AG09309 (cell line): ENCODE measurements at regions not wholly inside any gene's neighbourhood (a gene's known extent, or its start where the extent isn't known, plus 50 kb on each side); places are given as distances from the start of the nearest gene placed in this dataset.

ENCODE experiments used
- DNase-seq: peaks from one replicate; pipeline ENCODE4 v3.0.0-alpha.2; 2010; ENCODE audit warnings: low read depth
- H3K4me3 ChIP-seq: 2 replicates; pipeline ENCODE4 v1.5.1; 2011; ENCODE audit warnings: mild to moderate bottlenecking, low read depth, low read length, moderate library complexity; ENCODE audit not compliant: control insufficient read depth
- TF ChIP-seq, protein P1 (sequence below): IDR thresholded peaks from 2 replicates; pipeline ENCODE4 v1.5.1; 2011; ENCODE audit warnings: mild to moderate bottlenecking, low read depth, low read length, inconsistent platforms; ENCODE audit not compliant: insufficient read depth, control insufficient read depth; ENCODE audit errors: missing control alignments

- TF ChIP-seq, protein P1, sequence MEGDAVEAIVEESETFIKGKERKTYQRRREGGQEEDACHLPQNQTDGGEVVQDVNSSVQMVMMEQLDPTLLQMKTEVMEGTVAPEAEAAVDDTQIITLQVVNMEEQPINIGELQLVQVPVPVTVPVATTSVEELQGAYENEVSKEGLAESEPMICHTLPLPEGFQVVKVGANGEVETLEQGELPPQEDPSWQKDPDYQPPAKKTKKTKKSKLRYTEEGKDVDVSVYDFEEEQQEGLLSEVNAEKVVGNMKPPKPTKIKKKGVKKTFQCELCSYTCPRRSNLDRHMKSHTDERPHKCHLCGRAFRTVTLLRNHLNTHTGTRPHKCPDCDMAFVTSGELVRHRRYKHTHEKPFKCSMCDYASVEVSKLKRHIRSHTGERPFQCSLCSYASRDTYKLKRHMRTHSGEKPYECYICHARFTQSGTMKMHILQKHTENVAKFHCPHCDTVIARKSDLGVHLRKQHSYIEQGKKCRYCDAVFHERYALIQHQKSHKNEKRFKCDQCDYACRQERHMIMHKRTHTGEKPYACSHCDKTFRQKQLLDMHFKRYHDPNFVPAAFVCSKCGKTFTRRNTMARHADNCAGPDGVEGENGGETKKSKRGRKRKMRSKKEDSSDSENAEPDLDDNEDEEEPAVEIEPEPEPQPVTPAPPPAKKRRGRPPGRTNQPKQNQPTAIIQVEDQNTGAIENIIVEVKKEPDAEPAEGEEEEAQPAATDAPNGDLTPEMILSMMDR: no peak
- no peak overlapping the region for H3K4me3 ChIP-seq
- DNase-seq: no peak
These were observed 180.8 kb downstream of the LURAP1L start for GRCh38 chr9:12955510-12956163.

- no peak overlapping the region for H3K4me3 ChIP-seq
- TF ChIP-seq, protein P1: no peak
- DNase-seq: no peak
These were observed 181.4 kb downstream of the LURAP1L start for GRCh38 chr9:12956261-12956660.

DNA sequence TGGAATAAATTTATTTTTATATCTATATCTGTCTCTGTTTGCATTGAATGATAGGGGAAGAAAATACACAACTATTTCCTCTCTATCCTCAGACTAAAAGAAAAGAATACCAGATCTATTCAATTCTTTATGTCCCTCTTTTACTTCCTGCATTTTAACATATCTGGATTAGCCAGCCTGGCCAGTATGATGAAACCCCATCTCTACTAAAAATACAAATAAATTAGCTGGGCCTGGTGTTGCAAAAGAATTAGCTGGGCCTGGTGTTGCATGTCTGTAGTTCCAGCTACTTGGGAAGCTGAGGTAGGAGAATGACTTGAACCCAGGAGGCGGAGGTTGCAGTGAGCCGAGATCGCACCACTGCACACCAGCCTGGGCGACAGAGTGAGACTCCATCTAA is 182.0 kb downstream of the LURAP1L start:
- TF ChIP-seq, protein P1: no peak
- no peak for DNase-seq
- H3K4me3 ChIP-seq: no peak overlapping the region

GRCh38 chr9:12958279-12958678 is 183.5 kb downstream of the LURAP1L start:
- DNase-seq: no peak
- H3K4me3 ChIP-seq: no peak overlapping the region
- TF ChIP-seq, protein P1: no peak

DNA sequence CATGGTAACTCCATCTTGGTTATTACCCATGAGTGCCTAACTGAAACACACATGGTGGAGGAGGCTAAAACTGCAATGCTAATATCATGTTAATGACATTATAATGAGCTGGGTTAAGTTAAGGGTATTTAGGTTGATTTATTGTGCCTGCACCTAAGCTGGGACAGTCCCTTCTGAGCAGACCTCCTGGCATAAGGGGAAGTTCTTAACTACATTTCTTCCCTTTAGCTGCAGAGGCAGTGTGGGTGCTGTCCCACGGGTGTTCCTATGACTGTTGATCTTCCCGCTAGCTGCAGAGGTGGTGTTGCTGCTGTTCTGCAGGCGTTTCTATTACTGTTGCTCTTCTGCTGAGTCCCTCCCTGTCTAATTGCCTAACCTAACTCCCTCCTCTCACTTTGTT is 183.9 kb downstream of the LURAP1L start:
- H3K4me3 ChIP-seq: no peak overlapping the region
- TF ChIP-seq, protein P1: no peak
- DNase-seq: no peak

- H3K4me3 ChIP-seq: no peak overlapping the region
- TF ChIP-seq, protein P1: no peak
- no peak for DNase-seq
These were observed 186.5 kb downstream of the LURAP1L start for GRCh38 chr9:12961276-12961809.

DNA sequence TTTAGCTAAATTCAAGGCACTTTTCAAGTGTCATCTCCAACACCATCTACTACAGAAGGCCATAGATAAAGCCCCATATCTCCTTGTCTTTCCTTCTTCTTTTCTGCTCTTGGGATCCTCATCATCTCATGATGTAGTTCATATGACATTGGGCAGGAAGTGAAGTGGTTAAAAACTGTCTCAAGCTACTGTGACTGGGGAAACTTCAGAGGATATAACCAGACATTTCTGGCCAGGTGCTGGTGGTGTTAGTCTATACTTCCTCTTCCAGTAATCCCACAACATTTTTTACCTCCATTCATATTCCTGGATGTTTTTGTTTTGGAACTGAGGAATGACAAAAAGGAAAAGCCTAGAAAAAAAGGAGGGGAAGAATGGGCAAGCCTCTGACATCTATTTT is 188.7 kb downstream of the LURAP1L start:
- no peak overlapping the region for H3K4me3 ChIP-seq
- TF ChIP-seq, protein P1: no peak
- no peak for DNase-seq
